ENCODE measurements at regions not wholly inside any gene's neighbourhood (a gene's known extent, or its start where the extent isn't known, plus 50 kb on each side); places are given as distances from the start of the nearest gene placed in this dataset.

GRCh38 chr15:39330061-39330460 is 250.8 kb upstream of the THBS1 start:
- no peak for DNase-seq

GRCh38 chr15:39331584-39331983 is 249.3 kb upstream of the THBS1 start:
- DNase-seq, result no peak

- DNase-seq, result no peak
Measured at GRCh38 chr15:39332846-39333245, 248.0 kb upstream of the THBS1 start.

- no peak for DNase-seq
Measured at GRCh38 chr15:39333393-39333792, 247.5 kb upstream of the THBS1 start.

- no peak for DNase-seq
Measured at GRCh38 chr15:39333896-39334295, 247.0 kb upstream of the THBS1 start.

- no peak for DNase-seq
Measured at GRCh38 chr15:39336926-39337325, 244.0 kb upstream of the THBS1 start.

GRCh38 chr15:39338251-39338650 is 242.6 kb upstream of the THBS1 start:
- DNase-seq, result no peak

GRCh38 chr15:39340903-39341645 is 239.8 kb upstream of the THBS1 start:
- no peak for DNase-seq

GRCh38 chr15:39344662-39345141 is 236.2 kb upstream of the THBS1 start:
- DNase-seq, result no peak

GRCh38 chr15:39345176-39345575 is 235.7 kb upstream of the THBS1 start:
- DNase-seq, result no peak

GRCh38 chr15:39347453-39347852 is 233.4 kb upstream of the THBS1 start:
- no peak for DNase-seq

GRCh38 chr15:39350785-39351184 is 230.1 kb upstream of the THBS1 start:
- DNase-seq, result no peak

- no peak for DNase-seq
Measured at GRCh38 chr15:39354189-39354588, 226.7 kb upstream of the THBS1 start.

GRCh38 chr15:39357480-39358268 is 223.2 kb upstream of the THBS1 start:
- no peak for DNase-seq

GRCh38 chr15:39358441-39359041 is 222.3 kb upstream of the THBS1 start:
- no peak for DNase-seq

GRCh38 chr15:39359771-39360170 is 221.1 kb upstream of the THBS1 start:
- no peak for DNase-seq

- no peak for DNase-seq
Measured at GRCh38 chr15:39360452-39360851, 220.4 kb upstream of the THBS1 start.

GRCh38 chr15:39361497-39361896 is 219.4 kb upstream of the THBS1 start:
- no peak for DNase-seq

- no peak for DNase-seq
Measured at GRCh38 chr15:39362821-39363561, 217.9 kb upstream of the THBS1 start.

GRCh38 chr15:39363761-39364586 is 216.9 kb upstream of the THBS1 start:
- DNase-seq, result no peak

GRCh38 chr15:39364721-39365120 is 216.2 kb upstream of the THBS1 start:
- no peak for DNase-seq

GRCh38 chr15:39365161-39365560 is 215.7 kb upstream of the THBS1 start:
- DNase-seq, result no peak

Data from NCI-H510A (cell line).